HepG2 (cell line): ENCODE measurements at regions not wholly inside any gene's neighbourhood (a gene's known extent, or its start where the extent isn't known, plus 50 kb on each side); places are given as distances from the start of the nearest gene placed in this dataset.
A peak's percentile ranks its signal among the peaks of the same experiment; 100 is the strongest.

Experiments
- JDP2 ChIP-seq: sonication (generic); formaldehyde crosslinking; IDR thresholded peaks from 2 replicates; pipeline ENCODE4 v1.8.1; 2022; ENCODE audit warnings: missing genetic modification reagents, borderline replicate concordance
- KDM1A ChIP-seq: IDR thresholded peaks from 2 replicates; pipeline ENCODE4 v1.6.1; 2016; ENCODE audit warnings: missing compliant biosample characterization
- MED1 ChIP-seq: sonication (generic); formaldehyde crosslinking; IDR thresholded peaks from 2 replicates; pipeline ENCODE4 v1.4.0; 2020; ENCODE audit warnings: missing genetic modification reagents
- MXI1 ChIP-seq: IDR thresholded peaks from 3 replicates; pipeline ENCODE4 v1.6.1; 2012; ENCODE audit warnings: low read depth, low read length, inconsistent platforms, borderline replicate concordance
- PBX3 ChIP-seq: sonication (generic); formaldehyde crosslinking; IDR thresholded peaks from 2 replicates; pipeline ENCODE4 v1.8.1; 2023; ENCODE audit warnings: missing genetic modification reagents, inconsistent platforms, borderline replicate concordance
- REL ChIP-seq: sonication (generic); formaldehyde crosslinking; conservative IDR thresholded peaks from 2 replicates; pipeline ENCODE4 v1.8.0; 2022; ENCODE audit warnings: mild to moderate bottlenecking, missing genetic modification reagents, moderate library complexity
- UBTF ChIP-seq: sonication (generic); formaldehyde crosslinking; IDR thresholded peaks from 2 replicates; pipeline ENCODE4 v1.4.0; 2020; ENCODE audit warnings: mild to moderate bottlenecking, missing genetic modification reagents
- ZBTB14 ChIP-seq: sonication (generic); formaldehyde crosslinking; IDR thresholded peaks from 2 replicates; pipeline ENCODE4 v1.4.0; 2020; ENCODE audit warnings: missing genetic modification reagents
- ZFY ChIP-seq: sonication (generic); formaldehyde crosslinking; IDR thresholded peaks from 2 replicates; pipeline ENCODE4 v1.4.0; 2020; ENCODE audit warnings: missing genetic modification reagents
- ZNF333 ChIP-seq: sonication (generic); formaldehyde crosslinking; IDR thresholded peaks from 2 replicates; pipeline ENCODE4 v1.4.0; 2020; ENCODE audit warnings: mild to moderate bottlenecking, missing genetic modification reagents, borderline replicate concordance
- ZNF407 ChIP-seq: sonication (generic); formaldehyde crosslinking; IDR thresholded peaks from one replicate; pipeline ENCODE4 v1.5.1; 2020; ENCODE audit warnings: mild to moderate bottlenecking, missing genetic modification reagents; ENCODE audit errors: not compliant biosample characterization
- ZNF451 ChIP-seq: sonication (generic); formaldehyde crosslinking; IDR thresholded peaks from 2 replicates; pipeline ENCODE4 v1.5.0; 2020; ENCODE audit warnings: mild to moderate bottlenecking, missing genetic modification reagents
- ZNF569 ChIP-seq: sonication (generic); formaldehyde crosslinking; IDR thresholded peaks from 2 replicates; pipeline ENCODE4 v1.5.0; 2020; ENCODE audit warnings: mild to moderate bottlenecking, missing genetic modification reagents, moderate library complexity, borderline replicate concordance
- ZNF75D ChIP-seq: sonication (generic); formaldehyde crosslinking; IDR thresholded peaks from 2 replicates; pipeline ENCODE4 v1.8.1; 2023; ENCODE audit warnings: missing genetic modification reagents, mild to moderate bottlenecking, borderline replicate concordance
- ZNF780A ChIP-seq: sonication (generic); formaldehyde crosslinking; IDR thresholded peaks from 2 replicates; pipeline ENCODE4 v1.8.0; 2022; ENCODE audit warnings: mild to moderate bottlenecking, missing genetic modification reagents, moderate library complexity

- no peak for TF ChIP-seq ZNF569 (CRISPR knock-in tag)
- no peak for TF ChIP-seq JDP2 (CRISPR knock-in tag)
- TF ChIP-seq ZNF75D (CRISPR knock-in tag) = no peak
- TF ChIP-seq MED1 (CRISPR knock-in tag) = peak; percentile 67
- TF ChIP-seq ZNF333 = no peak
- TF ChIP-seq ZNF780A (CRISPR knock-in tag) = no peak
- TF ChIP-seq UBTF (CRISPR knock-in tag) = peak; percentile 12; the same call in 1 of the 2 replicates
- TF ChIP-seq REL (CRISPR knock-in tag) = no peak
- TF ChIP-seq ZFY (CRISPR knock-in tag) = peak; percentile 31; the same call in 1 of the 2 replicates
- no peak for TF ChIP-seq KDM1A (CRISPR knock-in tag)
- TF ChIP-seq MXI1 = no peak
- TF ChIP-seq PBX3 (CRISPR knock-in tag) = no peak
- TF ChIP-seq ZBTB14 (CRISPR knock-in tag) = no peak
- no peak for TF ChIP-seq ZNF451 (CRISPR knock-in tag)
- TF ChIP-seq ZNF407 = no peak
Measured at GRCh38 chr4:3819210-3819919, 53.2 kb downstream of the ADRA2C start (continued).
